22Rv1 (cell line): ENCODE measurements at regions not wholly inside any gene's neighbourhood (a gene's known extent, or its start where the extent isn't known, plus 50 kb on each side); places are given as distances from the start of the nearest gene placed in this dataset.

Experiments
- ZFX ChIP-seq: fragments of 450-650 bp; IDR thresholded peaks from 2 replicates; pipeline ENCODE4 v1.6.1; 2017; ENCODE audit warnings: antibody characterized with exemption, borderline replicate concordance
- TF ChIP-seq, protein P1 (sequence below): fragments of 450-650 bp; IDR thresholded peaks from 2 replicates; pipeline ENCODE4 v1.5.1; 2017; ENCODE audit warnings: mild to moderate bottlenecking

GRCh38 chr11:28794405-28794804, 686.2 kb downstream of the METTL15 start:
- TF ChIP-seq, protein P1, sequence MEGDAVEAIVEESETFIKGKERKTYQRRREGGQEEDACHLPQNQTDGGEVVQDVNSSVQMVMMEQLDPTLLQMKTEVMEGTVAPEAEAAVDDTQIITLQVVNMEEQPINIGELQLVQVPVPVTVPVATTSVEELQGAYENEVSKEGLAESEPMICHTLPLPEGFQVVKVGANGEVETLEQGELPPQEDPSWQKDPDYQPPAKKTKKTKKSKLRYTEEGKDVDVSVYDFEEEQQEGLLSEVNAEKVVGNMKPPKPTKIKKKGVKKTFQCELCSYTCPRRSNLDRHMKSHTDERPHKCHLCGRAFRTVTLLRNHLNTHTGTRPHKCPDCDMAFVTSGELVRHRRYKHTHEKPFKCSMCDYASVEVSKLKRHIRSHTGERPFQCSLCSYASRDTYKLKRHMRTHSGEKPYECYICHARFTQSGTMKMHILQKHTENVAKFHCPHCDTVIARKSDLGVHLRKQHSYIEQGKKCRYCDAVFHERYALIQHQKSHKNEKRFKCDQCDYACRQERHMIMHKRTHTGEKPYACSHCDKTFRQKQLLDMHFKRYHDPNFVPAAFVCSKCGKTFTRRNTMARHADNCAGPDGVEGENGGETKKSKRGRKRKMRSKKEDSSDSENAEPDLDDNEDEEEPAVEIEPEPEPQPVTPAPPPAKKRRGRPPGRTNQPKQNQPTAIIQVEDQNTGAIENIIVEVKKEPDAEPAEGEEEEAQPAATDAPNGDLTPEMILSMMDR = no peak
- no peak for TF ChIP-seq ZFX
